ENCODE measurements at regions not wholly inside any gene's neighbourhood (a gene's known extent, or its start where the extent isn't known, plus 50 kb on each side); places are given as distances from the start of the nearest gene placed in this dataset.

DNA sequence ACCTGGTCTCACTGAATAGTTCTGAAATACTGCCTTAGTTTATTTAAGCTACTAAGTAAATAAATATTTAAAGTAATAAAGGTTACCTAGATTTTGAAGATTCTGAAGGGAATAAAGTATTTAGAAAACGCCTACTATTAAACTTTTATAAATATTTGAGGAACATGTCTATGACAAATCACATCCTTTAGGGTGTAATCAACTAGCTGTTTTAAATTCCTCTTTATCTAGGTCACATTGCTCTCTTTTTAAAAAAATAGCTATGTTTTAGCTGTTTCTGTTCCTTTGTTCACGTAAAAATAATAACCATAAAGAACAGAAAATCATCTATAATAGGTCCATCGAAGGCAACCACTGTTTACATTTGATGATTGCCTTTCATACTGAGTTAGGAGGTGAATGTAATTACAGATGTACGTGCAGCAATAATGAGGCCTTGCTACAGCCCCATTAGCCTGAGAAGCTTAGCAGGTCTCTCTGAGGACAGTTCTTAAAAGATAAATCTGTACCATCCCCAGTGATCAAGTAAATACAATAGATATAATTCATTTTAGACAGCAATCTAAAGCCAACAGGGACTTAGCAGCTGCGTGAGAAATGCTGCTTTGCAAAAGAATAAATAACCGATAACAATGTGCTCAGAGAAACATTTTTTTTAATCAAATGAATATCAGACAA is 449.5 kb downstream of the LIG4 start (continued):
- TF ChIP-seq, protein P1, sequence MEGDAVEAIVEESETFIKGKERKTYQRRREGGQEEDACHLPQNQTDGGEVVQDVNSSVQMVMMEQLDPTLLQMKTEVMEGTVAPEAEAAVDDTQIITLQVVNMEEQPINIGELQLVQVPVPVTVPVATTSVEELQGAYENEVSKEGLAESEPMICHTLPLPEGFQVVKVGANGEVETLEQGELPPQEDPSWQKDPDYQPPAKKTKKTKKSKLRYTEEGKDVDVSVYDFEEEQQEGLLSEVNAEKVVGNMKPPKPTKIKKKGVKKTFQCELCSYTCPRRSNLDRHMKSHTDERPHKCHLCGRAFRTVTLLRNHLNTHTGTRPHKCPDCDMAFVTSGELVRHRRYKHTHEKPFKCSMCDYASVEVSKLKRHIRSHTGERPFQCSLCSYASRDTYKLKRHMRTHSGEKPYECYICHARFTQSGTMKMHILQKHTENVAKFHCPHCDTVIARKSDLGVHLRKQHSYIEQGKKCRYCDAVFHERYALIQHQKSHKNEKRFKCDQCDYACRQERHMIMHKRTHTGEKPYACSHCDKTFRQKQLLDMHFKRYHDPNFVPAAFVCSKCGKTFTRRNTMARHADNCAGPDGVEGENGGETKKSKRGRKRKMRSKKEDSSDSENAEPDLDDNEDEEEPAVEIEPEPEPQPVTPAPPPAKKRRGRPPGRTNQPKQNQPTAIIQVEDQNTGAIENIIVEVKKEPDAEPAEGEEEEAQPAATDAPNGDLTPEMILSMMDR (IDR thresholded peaks at IDR 0.05), result no peak
- no peak for TF ChIP-seq SIN3A (IDR thresholded peaks at IDR 0.05; ENCODE audit: borderline replicate concordance, low read depth, low read length)
- no peak for TF ChIP-seq YY1 (IDR thresholded peaks at IDR 0.05; ENCODE audit: low read depth)
- TF ChIP-seq USF2 (IDR thresholded peaks at IDR 0.05; ENCODE audit: borderline replicate concordance, low read depth, low read length), result no peak
- peak in 1 of 2 experiments; percentile 90; a peak in 2 of 4 replicates for TF ChIP-seq EP300 (IDR thresholded peaks at IDR 0.05; ENCODE audit: borderline replicate concordance in 1 of 2, low read depth in 1 of 2, low read length in 1 of 2)
- TF ChIP-seq, protein P2, sequence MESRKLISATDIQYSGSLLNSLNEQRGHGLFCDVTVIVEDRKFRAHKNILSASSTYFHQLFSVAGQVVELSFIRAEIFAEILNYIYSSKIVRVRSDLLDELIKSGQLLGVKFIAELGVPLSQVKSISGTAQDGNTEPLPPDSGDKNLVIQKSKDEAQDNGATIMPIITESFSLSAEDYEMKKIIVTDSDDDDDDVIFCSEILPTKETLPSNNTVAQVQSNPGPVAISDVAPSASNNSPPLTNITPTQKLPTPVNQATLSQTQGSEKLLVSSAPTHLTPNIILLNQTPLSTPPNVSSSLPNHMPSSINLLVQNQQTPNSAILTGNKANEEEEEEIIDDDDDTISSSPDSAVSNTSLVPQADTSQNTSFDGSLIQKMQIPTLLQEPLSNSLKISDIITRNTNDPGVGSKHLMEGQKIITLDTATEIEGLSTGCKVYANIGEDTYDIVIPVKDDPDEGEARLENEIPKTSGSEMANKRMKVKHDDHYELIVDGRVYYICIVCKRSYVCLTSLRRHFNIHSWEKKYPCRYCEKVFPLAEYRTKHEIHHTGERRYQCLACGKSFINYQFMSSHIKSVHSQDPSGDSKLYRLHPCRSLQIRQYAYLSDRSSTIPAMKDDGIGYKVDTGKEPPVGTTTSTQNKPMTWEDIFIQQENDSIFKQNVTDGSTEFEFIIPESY (IDR thresholded peaks at IDR 0.05; ENCODE audit: borderline replicate concordance, low read depth), result no peak
- TF ChIP-seq MXI1 (IDR thresholded peaks at IDR 0.05; ENCODE audit: low read depth, low read length), result peak; percentile 37; the same call in 1 of the 2 replicates
- no peak for TF ChIP-seq ELF1 (IDR thresholded peaks at IDR 0.05)
- no peak for TF ChIP-seq TAF1 (IDR thresholded peaks at IDR 0.05; ENCODE audit: borderline replicate concordance, low read depth, low read length)
- TF ChIP-seq EZH2phosphoT487 (IDR thresholded peaks at IDR 0.05; ENCODE audit: borderline replicate concordance, low read depth), result no peak
- TF ChIP-seq POLR2AphosphoS5 (IDR thresholded peaks at IDR 0.05; ENCODE audit: low read depth, low read length), result no peak
- TF ChIP-seq TCF12 (IDR thresholded peaks at IDR 0.05), result peak; percentile 49

GRCh38 chr13:107764046-107764445 is 451.3 kb downstream of the LIG4 start:
- H3K36me3 ChIP-seq (replicated peaks in 1 of 2; ENCODE audit: control insufficient read depth in 1 of 2, insufficient read depth in 2 of 2, low read length in 1 of 2), result no peaks in the 10 kb centered on the region
- no peak overlapping the region for H3K9ac ChIP-seq
- H3K27me3 ChIP-seq (ENCODE audit: insufficient read depth), result no peaks in the 10 kb centered on the region
- no peaks in the 10 kb centered on the region for H4K20me1 ChIP-seq (ENCODE audit: insufficient read depth)
- no peak overlapping the region for H3K4me2 ChIP-seq
- H3K79me2 ChIP-seq (ENCODE audit: insufficient read depth), result peaks cover 89% of the 10 kb centered on the region
- no peak overlapping the region for H2AFZ ChIP-seq (ENCODE audit: low read depth)
- H3F3A ChIP-seq (replicated peaks; ENCODE audit: insufficient read depth), result peaks cover 13% of the 10 kb centered on the region
- H3K9me2 ChIP-seq, result no peaks in the 10 kb centered on the region
- WGBS (ENCODE audit: low lambda C conversion rate), result 90% methylated on average over 1 of the region's 1 CpG
- peaks cover 17 to 26% of the 10 kb centered on the region in 2 experiments; a peak in 3 of 4 replicates for H3K4me1 ChIP-seq (ENCODE audit: control insufficient read depth in 1 of 2, insufficient read depth in 2 of 2, low read depth in 1 of 2, low read length in 1 of 2)
- no peaks in the 10 kb centered on the region for H3K9me3 ChIP-seq
- POLR2A ChIA-PET, result no interaction called here
- TF ChIP-seq, protein P3, sequence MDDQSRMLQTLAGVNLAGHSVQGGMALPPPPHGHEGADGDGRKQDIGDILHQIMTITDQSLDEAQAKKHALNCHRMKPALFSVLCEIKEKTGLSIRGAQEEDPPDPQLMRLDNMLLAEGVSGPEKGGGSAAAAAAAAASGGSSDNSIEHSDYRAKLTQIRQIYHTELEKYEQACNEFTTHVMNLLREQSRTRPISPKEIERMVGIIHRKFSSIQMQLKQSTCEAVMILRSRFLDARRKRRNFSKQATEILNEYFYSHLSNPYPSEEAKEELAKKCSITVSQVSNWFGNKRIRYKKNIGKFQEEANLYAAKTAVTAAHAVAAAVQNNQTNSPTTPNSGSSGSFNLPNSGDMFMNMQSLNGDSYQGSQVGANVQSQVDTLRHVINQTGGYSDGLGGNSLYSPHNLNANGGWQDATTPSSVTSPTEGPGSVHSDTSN (IDR thresholded peaks at IDR 0.05), result no peak
- TF ChIP-seq, protein P4, sequence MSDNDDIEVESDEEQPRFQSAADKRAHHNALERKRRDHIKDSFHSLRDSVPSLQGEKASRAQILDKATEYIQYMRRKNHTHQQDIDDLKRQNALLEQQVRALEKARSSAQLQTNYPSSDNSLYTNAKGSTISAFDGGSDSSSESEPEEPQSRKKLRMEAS (IDR thresholded peaks at IDR 0.05; ENCODE audit: low read depth), result no peak
- TF ChIP-seq YY1 (IDR thresholded peaks at IDR 0.05; ENCODE audit: low read depth), result no peak
- TF ChIP-seq FOXJ3 (CRISPR knock-in tag; IDR thresholded peaks at IDR 0.05), result no peak
- TF ChIP-seq JUND (IDR thresholded peaks at IDR 0.05), result no peak
- TF ChIP-seq RFX5 (IDR thresholded peaks at IDR 0.05; ENCODE audit: low read length), result no peak
- TF ChIP-seq GABPA (IDR thresholded peaks at IDR 0.05; ENCODE audit: low read depth), result no peak
- no peak for TF ChIP-seq SIN3A (IDR thresholded peaks at IDR 0.05; ENCODE audit: borderline replicate concordance, low read depth, low read length)
- no peak for TF ChIP-seq FOSL2 (IDR thresholded peaks at IDR 0.05; ENCODE audit: borderline replicate concordance, low read depth)
- TF ChIP-seq EP300 (IDR thresholded peaks at IDR 0.05; ENCODE audit: borderline replicate concordance in 1 of 2, low read depth in 1 of 2, low read length in 1 of 2), result no peak
- TF ChIP-seq GATA2 (CRISPR knock-in tag; IDR thresholded peaks at IDR 0.05), result no peak
- TF ChIP-seq CHD2 (IDR thresholded peaks at IDR 0.05; ENCODE audit: low read length, partially characterized antibody), result no peak
- TF ChIP-seq SMC3 (IDR thresholded peaks at IDR 0.05; ENCODE audit: low read depth, low read length), result no peak
- no peak for TF ChIP-seq NFIC (IDR thresholded peaks at IDR 0.05; ENCODE audit: borderline replicate concordance)
- no peak for TF ChIP-seq NRF1 (IDR thresholded peaks at IDR 0.05; ENCODE audit: low read depth, low read length)
- TF ChIP-seq POLR2AphosphoS5 (IDR thresholded peaks at IDR 0.05; ENCODE audit: low read depth, low read length), result no peak
- TF ChIP-seq EZH2phosphoT487 (IDR thresholded peaks at IDR 0.05; ENCODE audit: borderline replicate concordance, low read depth), result no peak
- TF ChIP-seq MXI1 (IDR thresholded peaks at IDR 0.05; ENCODE audit: low read depth, low read length), result no peak
- no peak for TF ChIP-seq RCOR1 (IDR thresholded peaks at IDR 0.05; ENCODE audit: low read length)
- no peak overlapping the region for H3K4me3 ChIP-seq (ENCODE audit: low read depth in 2 of 2, low read length in 1 of 2)
- H3K27ac ChIP-seq (ENCODE audit: low read depth in 2 of 2, low read length in 1 of 2), result peak overlapping the region; percentile 49 to 97; a peak in 3 of 4 replicates
- DNase-seq, result no peak
- CTCF ChIA-PET, result no interaction called here
